ENCODE measurements at regions not wholly inside any gene's neighbourhood (a gene's known extent, or its start where the extent isn't known, plus 50 kb on each side); places are given as distances from the start of the nearest gene placed in this dataset.
"Not testable (repeated sequence)": the region's sequence is repeated elsewhere in the genome, so short reads cannot be mapped to it uniquely, and the experiment has no call there.

GRCh38 chr1:121052081-121052660, 132.0 kb downstream of the FAM72B start:
- not testable (repeated sequence) for DNase-seq

GRCh38 chr1:121054928-121055327, 129.2 kb downstream of the FAM72B start:
- DNase-seq, result not testable (repeated sequence)

GRCh38 chr1:121066925-121067324, 117.2 kb downstream of the FAM72B start:
- DNase-seq, result not testable (repeated sequence)

GRCh38 chr1:121068738-121069499, 115.2 kb downstream of the FAM72B start:
- DNase-seq, result not testable (repeated sequence)

- DNase-seq, result not testable (repeated sequence)
Measured at GRCh38 chr1:121073852-121074251, 110.3 kb downstream of the FAM72B start.

- not testable (repeated sequence) for DNase-seq
Measured at GRCh38 chr1:121075254-121075805, 108.8 kb downstream of the FAM72B start.

- not testable (repeated sequence) for DNase-seq
Measured at GRCh38 chr1:121076674-121077073, 107.5 kb downstream of the FAM72B start.

- DNase-seq, result not testable (repeated sequence)
Measured at GRCh38 chr1:121079655-121080054, 104.5 kb downstream of the FAM72B start.

- DNase-seq, result not testable (repeated sequence)
Measured at GRCh38 chr1:121080197-121080903, 103.8 kb downstream of the FAM72B start.

- DNase-seq, result not testable (repeated sequence)
Measured at GRCh38 chr1:121080904-121081264, 103.3 kb downstream of the FAM72B start.

- not testable (repeated sequence) for DNase-seq
Measured at GRCh38 chr1:121081625-121082199, 102.4 kb downstream of the FAM72B start.

- not testable (repeated sequence) for DNase-seq
Measured at GRCh38 chr1:121082995-121083394, 101.1 kb downstream of the FAM72B start.

- not testable (repeated sequence) for DNase-seq
Measured at GRCh38 chr1:121086249-121086648, 97.9 kb downstream of the FAM72B start.

- DNase-seq, result not testable (repeated sequence)
Measured at GRCh38 chr1:121087221-121087620, 96.9 kb downstream of the FAM72B start.

- DNase-seq, result not testable (repeated sequence)
Measured at GRCh38 chr1:121088568-121088967, 95.6 kb downstream of the FAM72B start.

GRCh38 chr1:121092329-121092968, 91.7 kb downstream of the FAM72B start:
- not testable (repeated sequence) for DNase-seq

- not testable (repeated sequence) for DNase-seq
Measured at GRCh38 chr1:121095014-121095413, 89.1 kb downstream of the FAM72B start.

GRCh38 chr1:121097127-121097866, 86.8 kb downstream of the FAM72B start:
- peak; percentile 69 for DNase-seq

GRCh38 chr1:121097867-121098215, 86.3 kb downstream of the FAM72B start:
- DNase-seq, result peak; percentile 24

- DNase-seq, result not testable (repeated sequence)
Measured at GRCh38 chr1:121109025-121109424, 75.1 kb downstream of the FAM72B start.

- DNase-seq, result not testable (repeated sequence)
Measured at GRCh38 chr1:121116522-121117297, 67.4 kb downstream of the FAM72B start.
